ENCODE measurements at regions not wholly inside any gene's neighbourhood (a gene's known extent, or its start where the extent isn't known, plus 50 kb on each side); places are given as distances from the start of the nearest gene placed in this dataset.

GRCh38 chr5:89371646-89372045, 488.7 kb upstream of the MEF2C start:
- DNase-seq (ENCODE audit: low spot score) = no peak
- Histone ChIP-seq H3K4me3 (no peak overlapping the region), H3K27ac (no peak overlapping the region)
- TF ChIP-seq, protein P1, sequence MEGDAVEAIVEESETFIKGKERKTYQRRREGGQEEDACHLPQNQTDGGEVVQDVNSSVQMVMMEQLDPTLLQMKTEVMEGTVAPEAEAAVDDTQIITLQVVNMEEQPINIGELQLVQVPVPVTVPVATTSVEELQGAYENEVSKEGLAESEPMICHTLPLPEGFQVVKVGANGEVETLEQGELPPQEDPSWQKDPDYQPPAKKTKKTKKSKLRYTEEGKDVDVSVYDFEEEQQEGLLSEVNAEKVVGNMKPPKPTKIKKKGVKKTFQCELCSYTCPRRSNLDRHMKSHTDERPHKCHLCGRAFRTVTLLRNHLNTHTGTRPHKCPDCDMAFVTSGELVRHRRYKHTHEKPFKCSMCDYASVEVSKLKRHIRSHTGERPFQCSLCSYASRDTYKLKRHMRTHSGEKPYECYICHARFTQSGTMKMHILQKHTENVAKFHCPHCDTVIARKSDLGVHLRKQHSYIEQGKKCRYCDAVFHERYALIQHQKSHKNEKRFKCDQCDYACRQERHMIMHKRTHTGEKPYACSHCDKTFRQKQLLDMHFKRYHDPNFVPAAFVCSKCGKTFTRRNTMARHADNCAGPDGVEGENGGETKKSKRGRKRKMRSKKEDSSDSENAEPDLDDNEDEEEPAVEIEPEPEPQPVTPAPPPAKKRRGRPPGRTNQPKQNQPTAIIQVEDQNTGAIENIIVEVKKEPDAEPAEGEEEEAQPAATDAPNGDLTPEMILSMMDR (IDR thresholded peaks at IDR 0.05) = no peak

GRCh38 chr5:89359046-89359445, 476.1 kb upstream of the MEF2C start:
- Histone ChIP-seq H3K27ac (no peak overlapping the region), H3K4me3 (no peak overlapping the region)
- DNase-seq (ENCODE audit: low spot score) = no peak
- TF ChIP-seq, protein P1 (IDR thresholded peaks at IDR 0.05) = no peak

DNA sequence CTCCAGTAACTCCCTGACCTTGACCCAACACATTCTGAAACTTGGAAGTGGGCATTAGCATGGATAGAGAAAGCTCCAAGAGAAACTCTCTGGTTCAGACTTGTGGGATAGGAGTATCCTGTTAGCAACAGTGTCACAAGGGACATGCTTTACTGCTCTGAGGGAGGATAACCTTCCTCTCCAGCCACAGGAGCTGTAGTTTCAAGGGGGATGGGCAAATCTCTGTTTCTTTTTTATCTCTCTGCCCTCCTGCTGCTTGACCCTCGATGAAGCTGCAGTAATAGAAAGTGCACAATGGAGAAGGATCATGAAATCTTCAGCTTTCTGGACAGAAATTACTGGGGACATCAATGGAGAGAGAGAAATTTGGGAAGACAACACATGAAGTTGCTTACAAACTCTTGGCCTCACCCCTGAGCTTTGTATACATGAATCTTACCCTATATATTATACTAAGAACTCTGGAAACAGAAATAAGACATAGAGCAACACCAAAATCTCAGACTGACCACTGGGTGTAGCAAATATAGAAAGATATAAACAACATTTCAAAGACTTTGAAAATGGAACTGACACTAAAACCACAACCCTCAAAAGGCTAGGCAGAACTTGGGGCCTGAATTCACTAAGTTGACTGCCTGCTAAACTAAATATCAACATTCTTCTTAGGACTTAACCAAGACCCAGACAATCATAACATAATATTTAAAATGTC, 471.0 kb upstream of the MEF2C start:
- DNase-seq (ENCODE audit: low spot score) = no peak
- Histone ChIP-seq H3K4me3 (no peak overlapping the region), H3K27ac (no peak overlapping the region)
- TF ChIP-seq, protein P1 (IDR thresholded peaks at IDR 0.05) = no peak

DNA sequence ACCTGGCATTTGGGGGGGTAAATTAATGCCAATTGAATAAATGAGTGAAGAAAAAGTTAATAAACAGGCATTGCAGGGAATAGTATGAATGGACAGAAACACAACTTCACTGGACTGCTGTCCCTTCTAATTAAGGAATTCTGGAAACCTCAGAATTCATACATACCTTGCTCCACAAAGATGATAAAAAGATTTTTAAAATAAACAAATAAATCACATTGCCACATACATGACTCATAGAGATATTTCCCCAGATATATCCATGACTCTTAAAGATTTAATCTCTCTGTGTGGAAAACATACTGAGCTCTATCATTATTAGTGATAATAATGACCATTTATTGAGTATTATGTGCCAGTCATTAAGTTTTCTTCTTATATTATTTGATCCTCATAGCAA, 469.0 kb upstream of the MEF2C start:
- Histone ChIP-seq H3K27ac (no peak overlapping the region), H3K4me3 (no peak overlapping the region)
- no peak for DNase-seq (ENCODE audit: low spot score)
- TF ChIP-seq, protein P1 (IDR thresholded peaks at IDR 0.05) = no peak

GRCh38 chr5:89351222-89351621, 468.2 kb upstream of the MEF2C start:
- TF ChIP-seq, protein P1 (IDR thresholded peaks at IDR 0.05) = no peak
- no peak for DNase-seq (ENCODE audit: low spot score)
- H3K27ac ChIP-seq = no peak overlapping the region
- H3K4me3 ChIP-seq = no peak overlapping the region

GRCh38 chr5:89350684-89351083, 467.7 kb upstream of the MEF2C start:
- no peak for DNase-seq (ENCODE audit: low spot score)

More at GRCh38 chr5:89350684-89351083, 467.7 kb upstream of the MEF2C start:
- TF ChIP-seq, protein P1 (IDR thresholded peaks at IDR 0.05) = no peak
- Histone ChIP-seq H3K27ac (no peak overlapping the region), H3K4me3 (no peak overlapping the region)
